BJ (cell line): ENCODE measurements at regions not wholly inside any gene's neighbourhood (a gene's known extent, or its start where the extent isn't known, plus 50 kb on each side); places are given as distances from the start of the nearest gene placed in this dataset.

Source experiments
- CTCF ChIA-PET: fragments of 350-600 bp; formaldehyde crosslinking; extraction: SDS; loops from one replicate; lab custom pipeline; 2021; ENCODE audit warnings: antibody characterized with exemption, inconsistent platforms; lab: Yijun Ruan, JAX
- POLR2A ChIA-PET: fragments of 300-600 bp; sonication (Branson Sonifier 250); formaldehyde crosslinking; extraction: SDS; loops from one replicate; lab custom pipeline; 2021; ENCODE audit warnings: antibody characterized with exemption; lab: Charles Lee
- DNase-seq: peaks from one replicate; pipeline ENCODE4 v3.0.0-alpha.2; 2011; ENCODE audit warnings: low read depth
- H3K27me3 ChIP-seq: 2 replicates; pipeline ENCODE4 v1.6.0; 2011; ENCODE audit warnings: low read length; ENCODE audit not compliant: control insufficient read depth, insufficient read depth
- H3K36me3 ChIP-seq: 2 replicates; pipeline ENCODE4 v1.5.1; 2011; ENCODE audit warnings: low read length; ENCODE audit not compliant: control insufficient read depth, insufficient read depth
- H3K4me3 ChIP-seq: 2 replicates; pipeline ENCODE4 v1.5.1; 2011; ENCODE audit warnings: low read depth, mild to moderate bottlenecking, control low read depth, low read length
- TF ChIP-seq, protein P1 (sequence below): IDR thresholded peaks from 2 replicates; pipeline ENCODE4 v1.5.1; 2011; ENCODE audit warnings: low read depth, mild to moderate bottlenecking, control low read depth, inconsistent platforms, low read length, moderate library complexity; ENCODE audit not compliant: insufficient read depth

DNA sequence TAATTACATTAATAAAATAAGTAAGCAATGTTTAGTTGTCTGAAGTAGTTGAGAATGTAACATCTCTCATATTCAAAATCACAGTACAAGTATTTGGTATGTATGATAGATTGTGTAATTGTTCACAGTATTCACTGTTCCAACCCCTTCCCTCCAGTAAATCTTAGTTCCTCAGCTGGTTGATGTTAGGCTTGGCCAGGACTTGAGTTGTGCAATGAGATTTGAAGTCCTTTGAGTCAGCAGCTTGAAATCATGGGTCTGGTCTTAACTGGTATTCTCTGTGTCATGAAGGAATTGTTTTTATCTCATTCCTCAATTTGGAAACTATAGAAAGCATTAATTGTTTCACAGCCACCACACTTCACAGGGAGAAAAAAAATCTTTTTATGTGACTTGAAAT, 477.1 kb downstream of the FSCB start:
- Histone ChIP-seq H3K27me3 (no peaks in the 10 kb centered on the region), H3K4me3 (no peak overlapping the region), H3K36me3 (no peaks in the 10 kb centered on the region)
- TF ChIP-seq, protein P1, sequence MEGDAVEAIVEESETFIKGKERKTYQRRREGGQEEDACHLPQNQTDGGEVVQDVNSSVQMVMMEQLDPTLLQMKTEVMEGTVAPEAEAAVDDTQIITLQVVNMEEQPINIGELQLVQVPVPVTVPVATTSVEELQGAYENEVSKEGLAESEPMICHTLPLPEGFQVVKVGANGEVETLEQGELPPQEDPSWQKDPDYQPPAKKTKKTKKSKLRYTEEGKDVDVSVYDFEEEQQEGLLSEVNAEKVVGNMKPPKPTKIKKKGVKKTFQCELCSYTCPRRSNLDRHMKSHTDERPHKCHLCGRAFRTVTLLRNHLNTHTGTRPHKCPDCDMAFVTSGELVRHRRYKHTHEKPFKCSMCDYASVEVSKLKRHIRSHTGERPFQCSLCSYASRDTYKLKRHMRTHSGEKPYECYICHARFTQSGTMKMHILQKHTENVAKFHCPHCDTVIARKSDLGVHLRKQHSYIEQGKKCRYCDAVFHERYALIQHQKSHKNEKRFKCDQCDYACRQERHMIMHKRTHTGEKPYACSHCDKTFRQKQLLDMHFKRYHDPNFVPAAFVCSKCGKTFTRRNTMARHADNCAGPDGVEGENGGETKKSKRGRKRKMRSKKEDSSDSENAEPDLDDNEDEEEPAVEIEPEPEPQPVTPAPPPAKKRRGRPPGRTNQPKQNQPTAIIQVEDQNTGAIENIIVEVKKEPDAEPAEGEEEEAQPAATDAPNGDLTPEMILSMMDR = no peak
- DNase-seq = no peak
- POLR2A ChIA-PET = no interaction called here
- CTCF ChIA-PET = interaction anchor here (1.2 kb wide), 1 partner anchor 1919 kb away, joined by 3 read pairs; no protein-coding TSS in a partner anchor

DNA sequence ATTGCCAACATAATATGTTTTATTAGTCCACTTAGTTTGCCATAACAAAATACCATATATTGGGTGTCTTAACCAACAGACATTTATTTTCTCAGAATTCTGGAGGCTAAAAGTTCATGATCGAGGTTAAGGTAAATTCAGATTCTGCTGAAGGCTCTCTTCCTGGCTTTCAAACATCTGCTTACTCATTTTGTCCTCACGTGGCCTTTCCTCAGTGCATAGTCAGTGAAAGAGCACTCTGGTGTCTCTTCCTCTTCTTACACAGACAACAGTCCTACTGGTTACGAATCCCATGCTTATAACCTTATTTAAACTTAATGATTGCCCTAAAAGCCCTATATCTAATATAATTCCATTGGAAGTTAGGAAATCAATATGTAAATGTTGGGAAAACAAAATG, 479.7 kb downstream of the FSCB start:
- POLR2A ChIA-PET = no interaction called here
- Histone ChIP-seq H3K36me3 (no peaks in the 10 kb centered on the region), H3K4me3 (no peak overlapping the region), H3K27me3 (no peaks in the 10 kb centered on the region)
- CTCF ChIA-PET = no interaction called here
- DNase-seq = no peak
- TF ChIP-seq, protein P1 = no peak

DNA sequence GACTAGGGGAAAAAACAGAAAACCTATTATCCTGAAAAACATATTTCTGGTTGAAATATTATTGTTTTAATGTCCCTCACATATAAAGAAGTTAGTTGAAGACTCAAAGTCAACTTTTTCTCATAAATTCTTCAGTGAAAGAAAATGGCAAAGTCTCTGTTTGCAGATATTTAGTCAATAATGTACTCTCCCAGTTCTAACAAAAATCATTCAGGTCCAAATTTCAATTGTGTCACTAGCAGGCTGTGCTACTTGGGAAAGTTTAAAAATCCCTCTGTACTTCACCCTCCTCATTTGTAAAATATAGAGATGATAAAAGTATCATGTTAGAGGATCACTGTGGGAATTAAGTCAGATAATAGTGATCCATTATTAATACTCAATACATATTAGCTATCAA, 496.5 kb downstream of the FSCB start:
- CTCF ChIA-PET = no interaction called here

DNA sequence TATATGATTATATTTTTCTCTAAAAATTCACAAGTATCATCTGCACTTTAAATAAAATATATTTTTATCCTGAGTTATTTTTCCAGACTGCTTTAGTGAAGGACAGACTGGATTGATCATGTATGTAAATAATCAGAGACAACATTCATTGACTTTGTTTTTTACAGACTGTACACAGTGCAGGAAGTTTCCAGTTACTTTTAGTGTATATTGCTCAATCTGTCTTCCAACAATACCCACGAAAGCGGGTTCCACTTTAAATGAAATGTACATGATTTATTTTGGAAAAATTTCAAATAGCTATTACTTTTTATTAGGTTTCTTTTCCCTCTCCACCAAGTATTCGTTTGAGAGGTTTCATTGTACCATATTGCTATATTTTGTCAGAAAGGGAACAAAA, 497.0 kb downstream of the FSCB start:
- ChIA-PET POLR2A (no interaction called here), CTCF (no interaction called here)
- TF ChIP-seq, protein P1 = no peak
- no peak overlapping the region for H3K4me3 ChIP-seq
- DNase-seq = no peak
- H3K27me3 ChIP-seq = no peaks in the 10 kb centered on the region
- no peaks in the 10 kb centered on the region for H3K36me3 ChIP-seq

More for the DNA sequence above, 496.5 kb downstream of the FSCB start:
- POLR2A ChIA-PET = no interaction called here
- no peaks in the 10 kb centered on the region for H3K36me3 ChIP-seq
- H3K4me3 ChIP-seq = no peak overlapping the region
- no peaks in the 10 kb centered on the region for H3K27me3 ChIP-seq
- TF ChIP-seq, protein P1 = no peak
- DNase-seq = no peak

DNA sequence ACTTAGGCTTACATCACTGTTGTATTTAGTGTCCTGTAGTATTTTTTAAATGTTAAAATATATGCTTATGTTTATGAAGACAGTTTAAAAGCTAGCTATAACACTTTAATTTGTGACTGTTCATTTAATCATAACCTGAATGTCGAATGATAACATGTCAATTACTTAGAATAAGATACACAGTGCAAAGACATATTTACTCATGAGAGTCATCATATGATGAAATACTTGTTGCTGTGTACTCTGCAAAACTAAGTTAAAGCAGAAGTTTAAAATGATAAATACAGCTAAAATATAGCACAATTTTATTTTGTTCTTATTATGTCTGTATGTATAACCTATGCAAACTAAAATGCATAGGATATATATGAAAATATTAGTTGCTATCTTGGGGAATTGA, 497.4 kb downstream of the FSCB start:
- no peak overlapping the region for H3K4me3 ChIP-seq
- DNase-seq = no peak
- no peaks in the 10 kb centered on the region for H3K36me3 ChIP-seq
- POLR2A ChIA-PET = no interaction called here
- H3K27me3 ChIP-seq = no peaks in the 10 kb centered on the region
- CTCF ChIA-PET = no interaction called here
- TF ChIP-seq, protein P1 = no peak
